ENCODE measurements at regions not wholly inside any gene's neighbourhood (a gene's known extent, or its start where the extent isn't known, plus 50 kb on each side); places are given as distances from the start of the nearest gene placed in this dataset.
"Not testable (repeated sequence)": the region's sequence is repeated elsewhere in the genome, so short reads cannot be mapped to it uniquely, and the experiment has no call there.

- no peak for DNase-seq
Observed at GRCh38 chr18:1304392-1304992, 399.8 kb downstream of the ADCYAP1 start.

DNA sequence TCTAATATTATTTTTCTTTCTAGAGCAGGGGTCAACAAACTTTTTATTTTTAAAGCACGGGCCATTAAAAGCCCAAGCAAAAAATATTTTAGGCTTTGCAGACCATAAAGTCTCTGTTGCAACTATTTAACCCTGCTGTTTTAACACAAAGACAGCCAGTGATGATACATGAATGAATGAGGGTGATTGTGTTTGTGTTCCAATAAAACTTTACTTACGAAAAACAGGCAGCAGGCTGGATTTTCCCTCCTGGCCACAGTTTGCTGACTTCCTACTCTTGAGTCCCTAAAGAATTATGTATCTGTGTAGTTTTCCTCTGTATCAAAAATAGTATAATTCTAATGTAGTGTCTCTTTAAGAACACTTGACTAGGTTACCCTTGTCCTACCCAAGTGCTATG, 402.0 kb downstream of the ADCYAP1 start:
- DNase-seq, result no peak

- no peak for DNase-seq
Observed at GRCh38 chr18:1308686-1309085, 404.0 kb downstream of the ADCYAP1 start.

DNA sequence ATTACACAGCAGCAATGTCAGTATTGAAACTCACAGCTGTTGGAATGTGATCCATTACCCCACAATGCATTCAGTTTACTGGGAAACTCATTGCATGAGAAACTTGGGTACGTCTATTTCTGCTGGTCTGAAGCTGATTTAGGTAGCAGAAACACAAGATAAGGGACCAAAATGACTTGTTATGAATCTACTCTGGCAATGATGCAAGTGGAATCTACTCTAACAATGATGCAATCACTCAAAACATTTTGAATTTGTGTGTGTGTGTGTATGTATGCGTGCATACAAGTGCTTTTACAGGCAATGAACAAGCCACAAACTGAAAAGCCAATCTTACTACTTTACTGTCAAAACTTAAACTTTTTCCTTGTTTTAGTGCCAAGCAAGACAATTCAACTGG, 406.7 kb downstream of the ADCYAP1 start:
- DNase-seq, result no peak

DNA sequence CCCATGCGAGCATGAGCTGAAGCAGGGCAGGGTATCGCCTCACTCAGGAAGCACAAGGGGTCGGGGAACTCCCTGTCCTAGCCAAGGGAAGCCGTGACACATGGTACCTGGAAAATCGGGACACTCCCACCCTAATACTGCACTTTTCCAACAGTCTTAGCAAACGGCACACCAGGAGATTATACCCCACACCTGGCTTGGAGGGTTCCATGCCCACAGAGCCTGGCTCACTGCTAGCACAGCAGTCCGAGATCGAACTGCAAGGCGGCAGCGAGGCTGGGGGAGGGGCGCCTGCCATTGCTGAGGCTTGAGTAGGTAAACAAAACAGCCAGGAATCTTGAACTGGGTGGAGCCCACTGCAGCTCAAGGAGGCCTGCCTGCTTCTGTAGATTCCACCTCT, 430.7 kb downstream of the ADCYAP1 start:
- DNase-seq, result not testable (repeated sequence)

GRCh38 chr18:1350931-1351450, 446.3 kb downstream of the ADCYAP1 start:
- DNase-seq, result no peak

DNA sequence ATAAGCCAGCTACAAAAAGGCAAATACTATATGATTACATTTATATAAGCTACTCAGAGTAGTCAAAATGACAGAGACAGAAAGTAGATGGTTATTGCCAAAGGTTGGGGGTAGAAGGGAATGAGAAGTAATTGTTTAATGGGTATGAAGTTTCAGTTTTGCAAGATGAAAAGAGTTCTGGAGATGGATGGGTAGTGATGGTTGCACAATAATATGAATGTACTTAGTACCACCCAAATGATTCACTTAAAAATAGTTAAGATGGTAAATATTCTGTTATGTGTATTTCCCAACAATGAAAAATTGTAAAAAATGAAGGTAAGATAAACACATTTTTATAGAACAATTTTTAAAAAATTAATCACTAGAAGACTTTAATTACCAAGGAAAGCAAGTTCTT, 448.4 kb downstream of the ADCYAP1 start:
- DNase-seq, result no peak

GRCh38 chr18:1357724-1358123, 453.1 kb downstream of the ADCYAP1 start:
- DNase-seq, result no peak

DNA sequence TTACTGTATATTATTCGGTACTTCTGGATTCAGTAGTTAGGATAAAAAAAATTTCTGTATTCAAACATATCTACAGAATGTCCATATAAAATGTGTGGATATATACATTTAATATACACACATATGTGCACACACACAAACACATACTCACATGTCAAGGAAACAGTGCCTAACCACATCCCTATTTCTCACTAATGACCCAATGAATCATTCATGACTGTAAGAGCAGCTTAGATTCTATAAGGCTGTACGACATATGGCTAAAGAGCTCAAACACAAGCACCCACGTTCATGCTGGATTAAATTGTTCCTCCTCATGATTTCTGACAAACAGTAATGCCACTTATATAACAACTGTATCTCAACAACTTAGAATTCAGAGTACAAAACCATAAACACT, 457.3 kb downstream of the ADCYAP1 start:
- no peak for DNase-seq

DNA sequence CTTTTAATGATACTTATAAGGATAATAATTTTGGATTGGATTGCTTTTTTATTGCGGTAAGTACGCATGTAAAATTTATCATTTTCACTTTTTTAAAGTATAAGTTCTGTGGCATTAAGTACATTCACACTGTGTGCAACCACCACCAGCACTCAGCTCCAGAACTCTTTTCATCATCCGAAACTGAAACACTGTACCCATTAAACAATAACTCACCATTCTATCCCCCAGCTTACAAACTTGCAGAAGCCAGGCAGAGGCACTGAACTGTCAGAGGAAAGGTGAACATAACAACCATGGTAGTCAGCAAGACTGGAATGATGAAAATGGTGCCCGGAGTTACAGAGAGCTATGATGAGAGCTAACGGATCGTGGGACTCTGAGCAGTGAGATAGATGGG, 465.9 kb downstream of the ADCYAP1 start:
- no peak for DNase-seq

- DNase-seq, result no peak
Observed at GRCh38 chr18:1371724-1372123, 467.1 kb downstream of the ADCYAP1 start.

GRCh38 chr18:1383465-1383864, 478.8 kb downstream of the ADCYAP1 start:
- DNase-seq, result no peak

DNA sequence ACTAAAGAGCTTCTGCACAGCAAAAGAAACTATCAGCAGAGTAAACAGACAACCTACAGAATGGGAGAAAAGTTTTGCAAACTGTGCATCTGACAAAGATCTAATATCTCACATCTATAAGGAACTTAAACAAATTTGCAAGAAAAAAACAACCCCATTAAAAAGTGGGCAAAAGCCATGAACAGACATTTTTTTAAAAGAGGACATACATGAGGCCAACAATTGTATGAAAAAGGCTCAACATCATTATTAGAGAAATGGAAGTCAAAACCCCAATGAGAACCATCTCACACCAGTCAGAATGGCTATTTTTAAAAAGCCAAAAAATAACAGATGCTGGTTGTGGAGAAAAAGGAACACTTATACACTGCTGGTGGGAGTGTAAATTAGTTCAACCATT, 483.8 kb downstream of the ADCYAP1 start:
- not testable (repeated sequence) for DNase-seq

- no peak for DNase-seq
Observed at GRCh38 chr18:1392046-1392445, 487.4 kb downstream of the ADCYAP1 start.

- DNase-seq, result no peak
Observed at GRCh38 chr18:1392865-1393734, 488.4 kb downstream of the ADCYAP1 start.

- no peak for DNase-seq
Observed at GRCh38 chr18:1393929-1394328, 489.3 kb downstream of the ADCYAP1 start.

- no peak for DNase-seq
Observed at GRCh38 chr18:1394426-1394825, 489.8 kb downstream of the ADCYAP1 start.

- no peak for DNase-seq
Observed at GRCh38 chr18:1394966-1395365, 490.3 kb downstream of the ADCYAP1 start.

- no peak for DNase-seq
Observed at GRCh38 chr18:1408376-1408775, 503.7 kb downstream of the ADCYAP1 start.

DNA sequence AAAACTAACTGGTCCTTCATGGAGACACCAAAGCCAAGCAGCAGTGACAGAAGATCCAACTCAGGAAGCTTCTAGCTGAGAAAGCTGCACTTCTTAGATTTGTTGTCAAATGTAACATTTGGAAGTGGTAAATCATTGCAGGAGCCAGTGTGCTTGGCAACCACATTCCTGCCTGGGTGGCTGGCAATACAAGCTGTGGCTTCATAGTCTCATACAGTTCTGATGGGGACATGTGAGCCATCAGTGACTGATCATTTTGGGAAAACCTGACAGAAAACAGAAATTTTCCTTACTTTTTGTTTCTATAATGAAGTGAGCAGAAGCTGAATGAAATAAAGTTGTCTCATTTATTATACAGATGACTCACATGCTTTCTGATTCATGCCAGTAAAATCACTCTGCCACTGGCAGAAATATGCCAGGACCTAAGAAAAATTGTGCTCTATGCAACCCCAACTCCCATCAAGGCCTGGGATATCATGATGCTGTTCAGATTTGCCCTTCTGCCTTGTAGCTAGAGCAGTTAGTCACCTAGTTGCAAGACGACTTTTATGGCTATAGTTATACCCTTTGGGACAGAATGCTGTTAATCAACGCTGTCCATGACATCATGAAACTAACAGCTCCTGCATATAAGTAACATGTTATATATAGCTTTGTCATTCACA, 508.1 kb downstream of the ADCYAP1 start:
- DNase-seq, result no peak

GRCh38 chr18:1413323-1413675, 508.6 kb downstream of the ADCYAP1 start:
- no peak for DNase-seq

DNA sequence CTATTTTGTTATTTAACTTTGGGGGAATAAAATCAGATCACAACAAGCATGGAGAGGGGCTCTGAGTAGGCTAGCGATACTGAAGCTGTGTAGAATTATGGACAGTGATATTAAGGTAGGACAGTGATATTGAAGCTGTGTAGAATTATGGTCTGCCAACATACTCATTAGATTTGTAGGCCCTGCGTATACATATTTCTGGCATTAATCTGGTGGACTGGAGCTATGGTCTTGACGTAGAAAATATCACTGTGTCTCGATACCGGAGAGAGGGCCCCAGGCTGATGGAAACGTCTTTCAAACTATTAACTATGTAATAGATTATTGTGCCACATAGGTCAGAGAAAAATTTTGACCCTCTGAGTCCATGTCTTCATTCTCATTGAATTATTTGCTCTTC, 511.4 kb downstream of the ADCYAP1 start:
- DNase-seq, result no peak

DNA sequence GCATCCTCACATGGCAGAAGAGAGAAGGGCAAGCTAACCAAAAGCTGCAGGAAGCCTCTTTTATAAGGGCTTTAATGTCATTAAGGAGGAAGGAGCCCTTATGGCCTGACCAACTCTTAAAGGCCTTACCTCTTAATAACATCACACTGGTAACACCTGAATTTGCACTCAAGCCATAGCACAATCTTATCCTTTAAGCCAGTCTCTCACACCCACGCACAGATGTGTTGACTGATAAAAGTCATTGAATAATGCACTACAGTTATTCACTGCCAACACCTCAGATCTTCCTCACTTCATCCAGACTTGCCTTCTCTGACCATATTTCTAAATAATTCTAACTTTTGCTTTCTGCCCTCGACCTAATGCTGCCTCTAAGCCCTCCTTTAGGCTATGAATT, 516.8 kb downstream of the ADCYAP1 start:
- DNase-seq, result no peak

- DNase-seq, result no peak
Observed at GRCh38 chr18:1422634-1423033, 518.0 kb downstream of the ADCYAP1 start.

All from CD4-positive, alpha-beta T cell treated with Interleukin-21 for 1 hour (primary cell).